HG03108 (cell line): ENCODE measurements at regions not wholly inside any gene's neighbourhood (a gene's known extent, or its start where the extent isn't known, plus 50 kb on each side); places are given as distances from the start of the nearest gene placed in this dataset.
"Not testable (repeated sequence)": the region's sequence is repeated elsewhere in the genome, so short reads cannot be mapped to it uniquely, and the experiment has no call there.

ENCODE experiments used
- ATAC-seq: cut with Tn5 transposase; IDR thresholded peaks from one replicate; pipeline ENCODE4 v1.9.1; 2021; ENCODE audit warnings: moderate library complexity; ENCODE audit not compliant: unreplicated experiment

GRCh38 chr6:122143813-122144601, 255.4 kb upstream of the HSF2 start:
- ATAC-seq, result no peak

GRCh38 chr6:122145246-122145645, 254.2 kb upstream of the HSF2 start:
- no peak for ATAC-seq

- ATAC-seq, result no peak
These were observed 253.7 kb upstream of the HSF2 start for GRCh38 chr6:122145741-122146240.

- no peak for ATAC-seq
These were observed 252.2 kb upstream of the HSF2 start for GRCh38 chr6:122147291-122147690.

GRCh38 chr6:122151066-122151465, 248.4 kb upstream of the HSF2 start:
- ATAC-seq, result no peak

- no peak for ATAC-seq
These were observed 247.7 kb upstream of the HSF2 start for GRCh38 chr6:122151763-122152162.

- ATAC-seq, result no peak
These were observed 245.9 kb upstream of the HSF2 start for GRCh38 chr6:122153557-122153956.

GRCh38 chr6:122154155-122154554, 245.3 kb upstream of the HSF2 start:
- no peak for ATAC-seq

GRCh38 chr6:122154912-122155575, 244.4 kb upstream of the HSF2 start:
- ATAC-seq, result no peak

- ATAC-seq, result no peak
These were observed 238.3 kb upstream of the HSF2 start for GRCh38 chr6:122161136-122161535.

- ATAC-seq, result no peak
These were observed 234.4 kb upstream of the HSF2 start for GRCh38 chr6:122165014-122165413.

GRCh38 chr6:122170274-122170673, 229.2 kb upstream of the HSF2 start:
- no peak for ATAC-seq

- no peak for ATAC-seq
These were observed 220.5 kb upstream of the HSF2 start for GRCh38 chr6:122178988-122179387.

- ATAC-seq, result no peak
These were observed 219.3 kb upstream of the HSF2 start for GRCh38 chr6:122180132-122180531.

GRCh38 chr6:122182061-122182460, 217.4 kb upstream of the HSF2 start:
- no peak for ATAC-seq

- ATAC-seq, result no peak
These were observed 215.0 kb upstream of the HSF2 start for GRCh38 chr6:122184401-122184827.

- not testable (repeated sequence) for ATAC-seq
These were observed 214.0 kb upstream of the HSF2 start for GRCh38 chr6:122185458-122185857.

GRCh38 chr6:122187186-122187585, 212.3 kb upstream of the HSF2 start:
- no peak for ATAC-seq

- ATAC-seq, result no peak
These were observed 200.5 kb upstream of the HSF2 start for GRCh38 chr6:122198922-122199321.

GRCh38 chr6:122200440-122200839, 199.0 kb upstream of the HSF2 start:
- ATAC-seq, result no peak

GRCh38 chr6:122202576-122203137, 196.8 kb upstream of the HSF2 start:
- ATAC-seq, result no peak

GRCh38 chr6:122207061-122207460, 192.4 kb upstream of the HSF2 start:
- ATAC-seq, result no peak
